GM18526 (cell line): ENCODE measurements at regions not wholly inside any gene's neighbourhood (a gene's known extent, or its start where the extent isn't known, plus 50 kb on each side); places are given as distances from the start of the nearest gene placed in this dataset.

Experiments used
- POLR2A ChIP-seq: IDR thresholded peaks from 3 replicates; pipeline ENCODE4 v1.6.1; 2011; ENCODE audit not compliant: insufficient read length; ENCODE audit errors: extremely low read depth

GRCh38 chr11:45477588-45477987 lies 187.8 kb downstream of the CHST1 start:
- TF ChIP-seq POLR2A = no peak

- no peak for TF ChIP-seq POLR2A
Measured at GRCh38 chr11:45476126-45476525, 189.3 kb downstream of the CHST1 start.

- no peak for TF ChIP-seq POLR2A
Measured at GRCh38 chr11:45475173-45475572, 189.0 kb upstream of the SYT13 start.

- TF ChIP-seq POLR2A = no peak
Measured at GRCh38 chr11:45473341-45473895, 187.3 kb upstream of the SYT13 start.

- no peak for TF ChIP-seq POLR2A
Measured at GRCh38 chr11:45472716-45473317, 186.7 kb upstream of the SYT13 start.

GRCh38 chr11:45471266-45471665 lies 185.1 kb upstream of the SYT13 start:
- no peak for TF ChIP-seq POLR2A

GRCh38 chr11:45470794-45471167 lies 184.6 kb upstream of the SYT13 start:
- no peak for TF ChIP-seq POLR2A

GRCh38 chr11:45470151-45470793 lies 184.1 kb upstream of the SYT13 start:
- no peak for TF ChIP-seq POLR2A

GRCh38 chr11:45468267-45468856 lies 182.2 kb upstream of the SYT13 start:
- TF ChIP-seq POLR2A = no peak

- TF ChIP-seq POLR2A = no peak
Measured at GRCh38 chr11:45463541-45463940, 177.4 kb upstream of the SYT13 start.

GRCh38 chr11:45461514-45461913 lies 175.4 kb upstream of the SYT13 start:
- TF ChIP-seq POLR2A = no peak

- no peak for TF ChIP-seq POLR2A
Measured at GRCh38 chr11:45459491-45459890, 173.3 kb upstream of the SYT13 start.

GRCh38 chr11:45458269-45458668 lies 172.1 kb upstream of the SYT13 start:
- TF ChIP-seq POLR2A = no peak

GRCh38 chr11:45457649-45458048 lies 171.5 kb upstream of the SYT13 start:
- no peak for TF ChIP-seq POLR2A

GRCh38 chr11:45456686-45457085 lies 170.5 kb upstream of the SYT13 start:
- no peak for TF ChIP-seq POLR2A

GRCh38 chr11:45455536-45455935 lies 169.4 kb upstream of the SYT13 start:
- TF ChIP-seq POLR2A = no peak
